HEK293 (cell line): ENCODE measurements at regions not wholly inside any gene's neighbourhood (a gene's known extent, or its start where the extent isn't known, plus 50 kb on each side); places are given as distances from the start of the nearest gene placed in this dataset.

Source experiments
- CTCF ChIA-PET: fragments of 350-600 bp; formaldehyde crosslinking; extraction: SDS; loops from one replicate; lab custom pipeline; 2021; ENCODE audit warnings: antibody characterized with exemption; lab: Yijun Ruan, JAX
- POLR2A ChIA-PET: fragments of 300-600 bp; formaldehyde crosslinking; extraction: SDS; loops from one replicate; lab custom pipeline; 2020; ENCODE audit warnings: antibody characterized with exemption, inconsistent platforms; lab: Yijun Ruan, JAX
- H3K27ac ChIP-seq: fragments of 200-500 bp; sonication (Bioruptor generic); 2 replicates; pipeline ENCODE4 v1.5.1; 2014; ENCODE audit warnings: low read depth, low read length, control low read depth, inconsistent platforms; ENCODE audit errors: extremely low read depth
- H3K36me3 ChIP-seq, 2 experiments: fragments of 200-500 bp in 1 of 2; sonication (Bioruptor generic) in 1 of 2; 1 replicate in 1 of 2; 2 replicates in 1 of 2; pipeline ENCODE4 v1.5.1; 2014 to 2017; ENCODE audit warnings: inconsistent platforms in 2 of 2, low read length in 2 of 2; ENCODE audit not compliant: control insufficient read depth in 2 of 2, insufficient read depth in 1 of 2
- H3K4me1 ChIP-seq: fragments of 200-500 bp; sonication (Bioruptor generic); 2 replicates; pipeline ENCODE4 v1.5.1; 2014; ENCODE audit warnings: mild to moderate bottlenecking, low read length, inconsistent platforms; ENCODE audit not compliant: control insufficient read depth, insufficient read depth
- H3K4me3 ChIP-seq: 2 replicates; pipeline ENCODE4 v1.5.1; 2011; ENCODE audit warnings: low read depth, mild to moderate bottlenecking, control low read depth, low read length, moderate library complexity
- H3K9me3 ChIP-seq: fragments of 200-500 bp; sonication (Bioruptor generic); 2 replicates; pipeline ENCODE4 v1.5.1; 2014; ENCODE audit warnings: low read depth, low read length, inconsistent platforms; ENCODE audit not compliant: control insufficient read depth, insufficient read depth
- BCL11A ChIP-seq: fragments of 450-650 bp; formaldehyde crosslinking; IDR thresholded peaks from 2 replicates; pipeline ENCODE4 v1.5.1; 2016; ENCODE audit warnings: low read depth, missing biosample characterization, missing genetic modification characterization
- FEZF1 ChIP-seq: fragments of 450-650 bp; formaldehyde crosslinking; IDR thresholded peaks from 2 replicates; pipeline ENCODE4 v1.5.1; 2016; ENCODE audit warnings: missing biosample characterization, missing genetic modification characterization
- GLIS2 ChIP-seq: fragments of 450-650 bp; formaldehyde crosslinking; IDR thresholded peaks from 2 replicates; pipeline ENCODE4 v1.5.1; 2016; ENCODE audit warnings: missing biosample characterization, missing genetic modification characterization
- KLF16 ChIP-seq: fragments of 450-650 bp; formaldehyde crosslinking; IDR thresholded peaks from 2 replicates; pipeline ENCODE4 v1.5.1; 2017; ENCODE audit warnings: missing biosample characterization, missing genetic modification characterization
- MEIS1 ChIP-seq: sonication (generic); formaldehyde crosslinking; IDR thresholded peaks from 2 replicates; pipeline ENCODE4 v1.8.1; 2022; ENCODE audit warnings: missing genetic modification reagents, mild to moderate bottlenecking, borderline replicate concordance
- REPIN1 ChIP-seq: fragments of 450-650 bp; formaldehyde crosslinking; IDR thresholded peaks from 2 replicates; pipeline ENCODE4 v1.5.1; 2017; ENCODE audit warnings: missing biosample characterization, missing genetic modification characterization, low read depth
- TRIM28 ChIP-seq: IDR thresholded peaks from 2 replicates; pipeline ENCODE4 v1.6.1; 2011; ENCODE audit warnings: low read length, control low read depth, borderline replicate concordance
- YY1 ChIP-seq: fragments of 450-650 bp; formaldehyde crosslinking; IDR thresholded peaks from 2 replicates; pipeline ENCODE4 v1.5.1; 2018; ENCODE audit warnings: missing biosample characterization, missing genetic modification characterization
- ZBTB20 ChIP-seq: fragments of 450-650 bp; formaldehyde crosslinking; IDR thresholded peaks from 2 replicates; pipeline ENCODE4 v1.5.1; 2016; ENCODE audit warnings: missing biosample characterization, missing genetic modification characterization
- ZNF10 ChIP-seq: fragments of 450-650 bp; formaldehyde crosslinking; IDR thresholded peaks from 2 replicates; pipeline ENCODE4 v1.5.1; 2017; ENCODE audit warnings: missing biosample characterization, missing genetic modification characterization
- ZNF133 ChIP-seq: fragments of 450-650 bp; formaldehyde crosslinking; IDR thresholded peaks from 2 replicates; pipeline ENCODE4 v1.5.1; 2016; ENCODE audit warnings: missing biosample characterization, missing genetic modification characterization
- ZNF16 ChIP-seq: fragments of 450-650 bp; formaldehyde crosslinking; IDR thresholded peaks from 2 replicates; pipeline ENCODE4 v1.5.1; 2016; ENCODE audit warnings: low read depth, missing biosample characterization, missing genetic modification characterization
- ZNF24 ChIP-seq: fragments of 450-650 bp; formaldehyde crosslinking; IDR thresholded peaks from 2 replicates; pipeline ENCODE4 v1.5.1; 2016; ENCODE audit warnings: missing biosample characterization, missing genetic modification characterization
- ZNF266 ChIP-seq: fragments of 450-650 bp; formaldehyde crosslinking; IDR thresholded peaks from 2 replicates; pipeline ENCODE4 v1.5.1; 2016; ENCODE audit warnings: missing biosample characterization, missing genetic modification characterization, low read depth
- ZNF311 ChIP-seq: fragments of 450-650 bp; formaldehyde crosslinking; IDR thresholded peaks from 2 replicates; pipeline ENCODE4 v1.5.1; 2017; ENCODE audit warnings: missing biosample characterization, missing genetic modification characterization, borderline replicate concordance
- ZNF335 ChIP-seq: fragments of 450-650 bp; formaldehyde crosslinking; conservative IDR thresholded peaks from 2 replicates; pipeline ENCODE4 v1.5.1; 2016; ENCODE audit warnings: missing biosample characterization, missing genetic modification characterization
- ZNF350 ChIP-seq: fragments of 450-650 bp; formaldehyde crosslinking; IDR thresholded peaks from 2 replicates; pipeline ENCODE4 v1.5.0; 2017; ENCODE audit warnings: missing biosample characterization, mild to moderate bottlenecking, missing genetic modification characterization
- ZNF391 ChIP-seq: fragments of 450-650 bp; formaldehyde crosslinking; IDR thresholded peaks from 2 replicates; pipeline ENCODE4 v1.5.1; 2016; ENCODE audit warnings: low read depth, missing biosample characterization, missing genetic modification characterization, borderline replicate concordance
- ZNF521 ChIP-seq: fragments of 450-650 bp; formaldehyde crosslinking; IDR thresholded peaks from 2 replicates; pipeline ENCODE4 v1.5.1; 2017; ENCODE audit warnings: missing biosample characterization, mild to moderate bottlenecking, missing genetic modification characterization
- ZNF585B ChIP-seq: fragments of 450-650 bp; formaldehyde crosslinking; IDR thresholded peaks from 2 replicates; pipeline ENCODE4 v1.5.1; 2016; ENCODE audit warnings: missing biosample characterization, missing genetic modification characterization
- ZNF654 ChIP-seq: fragments of 450-650 bp; formaldehyde crosslinking; IDR thresholded peaks from 2 replicates; pipeline ENCODE4 v1.5.1; 2016; ENCODE audit warnings: low read depth, missing biosample characterization, missing genetic modification characterization
- ZNF843 ChIP-seq: fragments of 450-650 bp; formaldehyde crosslinking; IDR thresholded peaks from 2 replicates; pipeline ENCODE4 v1.5.1; 2016; ENCODE audit warnings: missing biosample characterization, missing genetic modification characterization
- TF ChIP-seq, protein P1 (sequence below): IDR thresholded peaks from 2 replicates; pipeline ENCODE4 v1.6.1; 2011; ENCODE audit warnings: mild to moderate bottlenecking, low read depth, low read length, borderline replicate concordance
- TF ChIP-seq, protein P2 (sequence below): fragments of 450-650 bp; IDR thresholded peaks from 2 replicates; pipeline ENCODE4 v1.5.1; 2018; ENCODE audit warnings: missing biosample characterization, mild to moderate bottlenecking, missing genetic modification characterization
- TF ChIP-seq, protein P3 (sequence below): fragments of 450-650 bp; formaldehyde crosslinking; IDR thresholded peaks from 2 replicates; pipeline ENCODE4 v1.5.1; 2016; ENCODE audit warnings: missing biosample characterization, missing genetic modification characterization

DNA sequence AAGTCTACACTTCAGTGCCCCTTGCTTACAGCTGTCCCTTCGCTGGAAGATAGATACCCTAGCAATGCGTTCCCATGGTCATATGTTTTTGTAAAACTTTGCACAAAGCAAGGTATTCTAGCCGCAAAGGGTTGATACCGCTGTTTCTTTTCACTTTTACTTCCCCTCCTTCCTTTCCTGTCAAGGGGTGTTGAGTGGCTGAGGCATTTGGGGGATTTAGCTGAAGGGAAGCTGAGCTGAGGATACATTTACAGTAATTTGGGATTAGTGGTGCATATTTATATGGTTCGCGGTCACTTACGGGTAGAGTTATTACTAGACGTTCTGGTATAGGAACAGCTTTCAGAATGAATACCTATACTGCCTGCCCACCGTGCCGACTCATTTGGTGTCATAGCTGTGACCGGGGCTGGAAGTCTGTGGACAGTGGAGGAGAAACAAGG, 86.9 kb upstream of the WNT11 start:
- Histone ChIP-seq H3K4me3 (no peak overlapping the region), H3K36me3 (no peaks in the 10 kb centered on the region), H3K9me3 (no peaks in the 10 kb centered on the region), H3K4me1 (peaks cover 2% of the 10 kb centered on the region; the same call in 1 of the 2 replicates), H3K27ac (no peak overlapping the region)
- POLR2A ChIA-PET: interaction anchor here (2.2 kb wide), 1 partner anchor 83 kb away, joined by 7 read pairs; no protein-coding TSS in a partner anchor
- TF ChIP-seq ZNF24 (no peak), ZBTB20 (tag by site-specific recombination) (no peak), BCL11A (tag by site-specific recombination) (no peak), ZNF311 (no peak), ZNF585B (tag by site-specific recombination) (no peak), ZNF654 (tag by site-specific recombination) (no peak), ZNF266 (tag by site-specific recombination) (no peak), FEZF1 (tag by site-specific recombination) (no peak), YY1 (tag by site-specific recombination) (no peak), KLF16 (tag by site-specific recombination) (no peak), REPIN1 (tag by site-specific recombination) (no peak), ZNF843 (tag by site-specific recombination) (no peak)
- TF ChIP-seq, protein P1, sequence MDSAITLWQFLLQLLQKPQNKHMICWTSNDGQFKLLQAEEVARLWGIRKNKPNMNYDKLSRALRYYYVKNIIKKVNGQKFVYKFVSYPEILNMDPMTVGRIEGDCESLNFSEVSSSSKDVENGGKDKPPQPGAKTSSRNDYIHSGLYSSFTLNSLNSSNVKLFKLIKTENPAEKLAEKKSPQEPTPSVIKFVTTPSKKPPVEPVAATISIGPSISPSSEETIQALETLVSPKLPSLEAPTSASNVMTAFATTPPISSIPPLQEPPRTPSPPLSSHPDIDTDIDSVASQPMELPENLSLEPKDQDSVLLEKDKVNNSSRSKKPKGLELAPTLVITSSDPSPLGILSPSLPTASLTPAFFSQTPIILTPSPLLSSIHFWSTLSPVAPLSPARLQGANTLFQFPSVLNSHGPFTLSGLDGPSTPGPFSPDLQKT: no peak
- TF ChIP-seq, protein P2, sequence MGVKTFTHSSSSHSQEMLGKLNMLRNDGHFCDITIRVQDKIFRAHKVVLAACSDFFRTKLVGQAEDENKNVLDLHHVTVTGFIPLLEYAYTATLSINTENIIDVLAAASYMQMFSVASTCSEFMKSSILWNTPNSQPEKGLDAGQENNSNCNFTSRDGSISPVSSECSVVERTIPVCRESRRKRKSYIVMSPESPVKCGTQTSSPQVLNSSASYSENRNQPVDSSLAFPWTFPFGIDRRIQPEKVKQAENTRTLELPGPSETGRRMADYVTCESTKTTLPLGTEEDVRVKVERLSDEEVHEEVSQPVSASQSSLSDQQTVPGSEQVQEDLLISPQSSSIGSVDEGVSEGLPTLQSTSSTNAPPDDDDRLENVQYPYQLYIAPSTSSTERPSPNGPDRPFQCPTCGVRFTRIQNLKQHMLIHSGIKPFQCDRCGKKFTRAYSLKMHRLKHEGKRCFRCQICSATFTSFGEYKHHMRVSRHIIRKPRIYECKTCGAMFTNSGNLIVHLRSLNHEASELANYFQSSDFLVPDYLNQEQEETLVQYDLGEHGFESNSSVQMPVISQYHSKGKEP (tag by site-specific recombination): no peak
- CTCF ChIA-PET: interaction anchor here (0.7 to 1.9 kb wide), 2 partner anchors 85 to 518 kb away, joined by 3 to 6 read pairs; no protein-coding TSS in a partner anchor

DNA sequence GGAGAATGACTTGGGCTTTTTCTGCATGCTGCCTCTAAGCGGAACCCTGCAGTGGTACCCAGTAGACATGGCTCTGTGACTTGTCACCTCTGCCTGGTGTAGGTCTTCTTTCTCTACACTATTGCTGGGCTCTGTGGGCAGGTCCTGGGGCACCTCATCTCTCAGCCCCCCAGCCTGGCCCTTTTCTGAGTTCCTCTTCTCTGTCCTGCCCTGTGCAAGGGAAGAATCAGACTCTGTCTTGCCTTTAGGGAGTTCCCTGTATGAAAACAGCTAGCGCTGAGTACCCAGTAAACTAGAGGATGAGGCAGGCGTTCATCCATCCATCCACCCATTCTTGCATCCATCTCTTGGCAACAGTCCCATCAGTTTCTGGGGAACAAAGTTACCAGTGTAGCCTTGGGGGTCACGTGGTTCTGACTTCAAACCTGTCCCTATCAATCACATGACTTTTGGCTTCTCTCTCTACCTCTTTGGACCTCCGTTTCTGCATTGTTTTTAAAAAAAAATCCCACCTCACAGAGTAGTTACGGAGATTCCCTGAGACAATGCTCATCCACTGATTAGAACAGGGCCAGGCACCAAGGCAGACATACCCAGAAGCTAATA, 86.4 kb upstream of the WNT11 start:
- ChIA-PET POLR2A (interaction anchor here (2.2 kb wide), 1 partner anchor 83 kb away, joined by 7 read pairs; no protein-coding TSS in a partner anchor), CTCF (interaction anchor here (0.7 to 1.9 kb wide), 2 partner anchors 84 to 517 kb away, joined by 3 to 6 read pairs; no protein-coding TSS in a partner anchor)
- H3K4me3 ChIP-seq: no peak overlapping the region
- TF ChIP-seq ZNF391 (tag by site-specific recombination) (no peak), ZNF335 (tag by site-specific recombination) (peak; percentile 5)
- H3K36me3 ChIP-seq: no peaks in the 10 kb centered on the region
- no peak overlapping the region for H3K27ac ChIP-seq
- H3K4me1 ChIP-seq: peaks cover 2% of the 10 kb centered on the region; the same call in 1 of the 2 replicates
- H3K9me3 ChIP-seq: no peaks in the 10 kb centered on the region

DNA sequence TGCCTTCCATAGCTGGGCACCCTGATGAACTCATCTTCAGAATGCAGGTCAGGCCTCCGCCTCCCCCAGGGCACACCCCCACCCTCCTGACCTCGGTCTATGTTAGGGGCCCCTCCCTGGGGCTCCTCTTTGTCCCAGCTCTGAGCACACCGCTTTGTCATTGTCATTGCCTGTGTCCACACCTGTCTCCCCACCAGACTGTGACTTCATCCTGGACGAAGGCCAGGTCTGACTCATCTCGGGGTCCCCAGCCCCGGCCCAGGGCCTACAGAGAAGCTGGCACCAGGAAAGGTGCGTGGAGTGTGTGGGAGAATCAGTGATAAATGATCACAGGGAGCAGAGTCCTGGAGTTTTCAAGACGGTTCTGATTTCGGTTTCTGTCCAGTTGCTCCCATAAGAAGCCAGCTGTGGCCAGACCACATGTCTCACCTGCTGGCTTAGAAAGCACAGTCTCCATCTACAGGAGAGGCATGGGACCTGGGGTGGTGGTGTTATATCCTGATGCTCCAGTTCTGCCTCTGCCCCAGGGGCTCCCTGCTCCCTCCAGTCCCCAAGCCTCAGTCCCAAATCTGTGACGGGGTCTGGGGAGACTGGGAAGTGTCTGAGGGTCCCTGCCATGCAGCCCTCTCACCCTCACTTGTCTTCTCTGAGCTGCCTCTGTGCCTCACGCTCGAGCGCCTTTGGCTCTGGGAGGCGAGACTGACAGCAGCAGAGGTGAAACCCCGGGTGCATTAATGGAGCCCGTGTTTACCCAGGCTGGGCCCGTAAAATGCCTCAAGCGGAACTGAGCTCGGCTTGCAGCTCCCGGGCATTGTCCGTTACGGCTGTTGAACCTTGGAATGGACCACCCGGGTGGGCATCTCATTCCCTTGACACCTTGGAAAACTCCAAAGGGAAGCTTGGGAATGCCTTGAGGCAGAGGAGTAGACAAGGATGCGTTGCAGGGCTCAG, 85.5 kb upstream of the WNT11 start:
- H3K9me3 ChIP-seq: no peaks in the 10 kb centered on the region
- H3K27ac ChIP-seq: no peak overlapping the region
- ChIA-PET CTCF (interaction anchor here (1.9 kb wide), 1 partner anchor 83 kb away, joined by 6 read pairs; no protein-coding TSS in a partner anchor), POLR2A (interaction anchor here (1.3 to 2.2 kb wide), 2 partner anchors 56 to 82 kb away, joined by 3 to 7 read pairs; no protein-coding TSS in a partner anchor)
- H3K36me3 ChIP-seq: no peaks in the 10 kb centered on the region
- no peak overlapping the region for H3K4me3 ChIP-seq
- peaks cover 2% of the 10 kb centered on the region; the same call in 1 of the 2 replicates for H3K4me1 ChIP-seq
- TF ChIP-seq TRIM28 (no peak), ZNF10 (tag by site-specific recombination) (no peak), ZNF350 (tag by site-specific recombination) (no peak), YY1 (tag by site-specific recombination) (no peak), ZNF133 (tag by site-specific recombination) (no peak), KLF16 (tag by site-specific recombination) (no peak), GLIS2 (peak; percentile 30; the same call in 1 of the 2 replicates), ZNF521 (no peak), ZNF16 (tag by site-specific recombination) (no peak), MEIS1 (CRISPR knock-in tag) (no peak)
- TF ChIP-seq, protein P3, sequence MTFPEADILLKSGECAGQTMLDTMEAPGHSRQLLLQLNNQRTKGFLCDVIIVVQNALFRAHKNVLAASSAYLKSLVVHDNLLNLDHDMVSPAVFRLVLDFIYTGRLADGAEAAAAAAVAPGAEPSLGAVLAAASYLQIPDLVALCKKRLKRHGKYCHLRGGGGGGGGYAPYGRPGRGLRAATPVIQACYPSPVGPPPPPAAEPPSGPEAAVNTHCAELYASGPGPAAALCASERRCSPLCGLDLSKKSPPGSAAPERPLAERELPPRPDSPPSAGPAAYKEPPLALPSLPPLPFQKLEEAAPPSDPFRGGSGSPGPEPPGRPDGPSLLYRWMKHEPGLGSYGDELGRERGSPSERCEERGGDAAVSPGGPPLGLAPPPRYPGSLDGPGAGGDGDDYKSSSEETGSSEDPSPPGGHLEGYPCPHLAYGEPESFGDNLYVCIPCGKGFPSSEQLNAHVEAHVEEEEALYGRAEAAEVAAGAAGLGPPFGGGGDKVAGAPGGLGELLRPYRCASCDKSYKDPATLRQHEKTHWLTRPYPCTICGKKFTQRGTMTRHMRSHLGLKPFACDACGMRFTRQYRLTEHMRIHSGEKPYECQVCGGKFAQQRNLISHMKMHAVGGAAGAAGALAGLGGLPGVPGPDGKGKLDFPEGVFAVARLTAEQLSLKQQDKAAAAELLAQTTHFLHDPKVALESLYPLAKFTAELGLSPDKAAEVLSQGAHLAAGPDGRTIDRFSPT (tag by site-specific recombination): no peak
